ENCODE measurements at regions not wholly inside any gene's neighbourhood (a gene's known extent, or its start where the extent isn't known, plus 50 kb on each side); places are given as distances from the start of the nearest gene placed in this dataset.
A peak's percentile ranks its signal among the peaks of the same experiment; 100 is the strongest.
"Not testable (repeated sequence)": the region's sequence is repeated elsewhere in the genome, so short reads cannot be mapped to it uniquely, and the experiment has no call there.

GRCh38 chr2:63678085-63678484 lies 89.3 kb downstream of the MDH1 start:
- H3K9me3 Mint-ChIP-seq = no peaks in the 10 kb centered on the region
- ATAC-seq = no peak
- H3K4me3 Mint-ChIP-seq = no peak overlapping the region
- no peak for DNase-seq (ENCODE audit: low spot score in 2 of 2)
- no peaks in the 10 kb centered on the region for H3K36me3 Mint-ChIP-seq
- H3K27ac Mint-ChIP-seq = no peak overlapping the region
- no peaks in the 10 kb centered on the region for H3K4me1 Mint-ChIP-seq

DNA sequence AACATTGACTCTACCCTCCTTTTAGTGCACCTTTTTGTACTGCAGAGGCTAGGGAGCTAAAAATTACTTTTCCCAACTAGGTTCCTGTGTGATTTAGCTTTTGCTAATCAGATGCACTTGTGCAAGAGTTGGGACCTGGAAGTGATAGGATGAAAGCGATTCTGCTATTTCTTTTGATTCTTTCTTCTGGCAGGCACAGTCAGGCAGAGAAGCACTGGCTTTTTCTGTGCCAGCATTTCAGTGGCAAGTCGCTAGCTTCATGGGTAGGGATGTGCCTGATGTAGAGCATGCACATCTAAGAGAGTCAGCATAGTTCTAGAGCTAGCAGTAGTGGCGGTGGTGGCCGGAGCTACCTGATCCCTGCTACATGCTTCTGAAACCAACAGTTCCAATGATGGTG lies 89.8 kb downstream of the MDH1 start:
- no peak for ATAC-seq
- Mint-ChIP-seq H3K36me3 (no peaks in the 10 kb centered on the region), H3K4me3 (no peak overlapping the region), H3K4me1 (no peaks in the 10 kb centered on the region), H3K9me3 (no peaks in the 10 kb centered on the region), H3K27ac (no peak overlapping the region)
- DNase-seq (ENCODE audit: low spot score in 2 of 2) = no peak

DNA sequence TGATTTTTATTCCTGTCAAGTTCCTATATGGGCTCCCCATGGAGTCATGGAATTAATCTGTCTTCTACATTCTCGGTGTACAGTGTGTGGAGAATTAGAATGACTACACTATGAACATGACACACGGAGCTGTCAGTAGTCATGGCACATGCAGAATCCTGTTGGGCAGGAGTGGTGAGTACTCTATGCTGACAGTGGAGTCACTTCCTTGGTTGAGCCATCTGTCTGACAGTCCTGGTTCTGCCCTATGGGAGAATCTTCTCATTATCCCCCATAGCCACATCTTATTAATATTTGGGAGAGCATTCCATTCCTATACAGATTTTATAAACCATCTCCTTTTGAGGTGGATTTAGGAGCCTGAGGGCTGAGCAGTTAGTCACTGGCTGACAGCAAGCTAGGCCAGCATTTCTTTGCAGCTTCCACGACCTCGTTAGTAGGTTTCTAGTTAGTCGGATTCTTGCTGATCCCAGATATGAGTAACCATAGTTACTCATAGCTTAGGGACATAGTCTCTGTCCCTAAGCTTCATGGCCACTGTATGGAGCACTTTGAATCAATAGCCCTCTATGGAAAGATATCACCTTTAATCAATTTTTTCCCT lies 90.6 kb downstream of the MDH1 start:
- Mint-ChIP-seq H3K4me1 (no peaks in the 10 kb centered on the region), H3K36me3 (no peaks in the 10 kb centered on the region), H3K9me3 (no peaks in the 10 kb centered on the region), H3K4me3 (no peak overlapping the region), H3K27ac (no peak overlapping the region)
- no peak for ATAC-seq
- DNase-seq (ENCODE audit: low spot score in 2 of 2) = no peak

GRCh38 chr2:63680455-63680854 lies 91.7 kb downstream of the MDH1 start:
- ATAC-seq = no peak
- Mint-ChIP-seq H3K4me1 (no peaks in the 10 kb centered on the region), H3K36me3 (no peaks in the 10 kb centered on the region), H3K9me3 (no peaks in the 10 kb centered on the region), H3K4me3 (no peak overlapping the region), H3K27ac (no peak overlapping the region)
- no peak for DNase-seq (ENCODE audit: low spot score in 2 of 2)

GRCh38 chr2:63681896-63682295 lies 93.1 kb downstream of the MDH1 start:
- DNase-seq (ENCODE audit: low spot score in 2 of 2) = no peak
- Mint-ChIP-seq H3K9me3 (no peaks in the 10 kb centered on the region), H3K4me3 (no peak overlapping the region), H3K36me3 (no peaks in the 10 kb centered on the region), H3K4me1 (no peaks in the 10 kb centered on the region), H3K27ac (no peak overlapping the region)
- no peak for ATAC-seq

- DNase-seq (ENCODE audit: low spot score in 2 of 2) = no peak
- H3K9me3 Mint-ChIP-seq = no peaks in the 10 kb centered on the region
- no peak overlapping the region for H3K4me3 Mint-ChIP-seq
- no peak overlapping the region for H3K27ac Mint-ChIP-seq
- no peaks in the 10 kb centered on the region for H3K4me1 Mint-ChIP-seq
- ATAC-seq = no peak
- no peaks in the 10 kb centered on the region for H3K36me3 Mint-ChIP-seq
Observed at GRCh38 chr2:63692002-63692606, 103.3 kb downstream of the MDH1 start.

- no peak overlapping the region for H3K27ac Mint-ChIP-seq
- no peak for ATAC-seq
- no peaks in the 10 kb centered on the region for H3K36me3 Mint-ChIP-seq
- no peak overlapping the region for H3K4me3 Mint-ChIP-seq
- H3K9me3 Mint-ChIP-seq = no peaks in the 10 kb centered on the region
- H3K4me1 Mint-ChIP-seq = no peaks in the 10 kb centered on the region
- DNase-seq (ENCODE audit: low spot score in 2 of 2) = no peak
Observed at GRCh38 chr2:63695583-63695982, 106.8 kb downstream of the MDH1 start.

DNA sequence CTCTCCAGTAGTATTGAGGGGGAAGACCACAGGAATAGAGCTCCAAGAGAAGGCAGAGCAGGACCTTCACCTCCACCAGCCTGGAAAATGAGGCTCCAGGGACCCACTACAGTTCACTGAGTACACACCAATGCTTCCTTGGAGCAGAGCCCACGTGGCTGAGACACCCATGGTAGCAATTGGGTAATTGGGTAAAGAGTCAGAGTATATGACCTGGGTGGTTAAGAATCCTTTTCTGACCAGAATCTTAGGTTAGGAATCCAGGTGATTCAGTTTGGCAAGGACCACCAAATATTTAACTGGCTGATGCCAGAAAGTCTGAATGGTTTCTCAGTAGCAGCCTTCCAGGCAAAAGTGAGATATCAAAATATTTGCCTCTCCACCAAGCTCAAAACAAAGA lies 107.7 kb downstream of the MDH1 start:
- no peak for DNase-seq (ENCODE audit: low spot score in 2 of 2)
- H3K27ac Mint-ChIP-seq = no peak overlapping the region
- H3K36me3 Mint-ChIP-seq = no peaks in the 10 kb centered on the region
- no peaks in the 10 kb centered on the region for H3K4me1 Mint-ChIP-seq
- H3K9me3 Mint-ChIP-seq = no peaks in the 10 kb centered on the region
- H3K4me3 Mint-ChIP-seq = no peak overlapping the region
- no peak for ATAC-seq

GRCh38 chr2:63697160-63697559 lies 108.4 kb downstream of the MDH1 start:
- no peak overlapping the region for H3K27ac Mint-ChIP-seq
- no peak for ATAC-seq
- DNase-seq (ENCODE audit: low spot score in 2 of 2) = no peak

DNA sequence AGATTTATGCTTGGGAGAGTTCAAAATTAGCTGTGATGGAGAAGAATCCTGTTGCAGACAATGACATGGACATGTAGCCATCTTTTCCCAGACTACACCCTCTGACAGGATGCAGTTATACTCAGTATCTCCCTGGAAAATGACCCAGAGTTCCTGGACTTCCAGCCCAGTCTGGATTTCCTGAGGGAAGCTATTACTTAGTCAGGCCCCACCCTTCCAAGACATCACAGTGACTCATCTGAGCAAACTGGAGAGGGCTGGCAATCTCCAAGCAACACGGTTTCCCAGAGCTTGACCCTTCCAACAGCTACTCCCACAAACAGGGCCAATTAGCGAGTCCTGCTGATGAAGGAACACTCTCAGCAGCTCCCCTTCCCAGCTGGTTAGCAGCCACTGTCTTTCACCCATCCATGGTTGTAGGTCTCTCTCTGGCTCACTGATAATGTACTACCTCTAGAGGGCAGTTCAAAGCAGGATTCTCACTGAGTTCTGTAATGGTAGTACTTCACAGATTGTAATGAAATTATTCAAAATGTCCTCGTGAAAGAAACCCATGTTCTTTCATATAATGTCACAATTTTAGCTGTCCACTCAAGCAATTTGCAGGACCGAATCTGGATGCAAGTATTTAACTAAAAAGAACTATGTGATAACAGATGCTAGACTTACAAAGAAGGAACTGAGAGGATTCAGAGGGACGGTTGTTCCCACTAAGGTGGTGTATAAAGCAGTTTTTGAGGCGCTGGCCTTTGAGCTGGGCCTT lies 110.2 kb downstream of the MDH1 start:
- Mint-ChIP-seq H3K27ac (no peak overlapping the region), H3K9me3 (no peaks in the 10 kb centered on the region), H3K36me3 (no peaks in the 10 kb centered on the region), H3K4me3 (no peak overlapping the region), H3K4me1 (no peaks in the 10 kb centered on the region)
- no peak for DNase-seq (ENCODE audit: low spot score in 2 of 2)
- peak; percentile 76 for ATAC-seq

More at GRCh38 chr2:63697160-63697559, 108.4 kb downstream of the MDH1 start:
- H3K4me1 Mint-ChIP-seq = no peaks in the 10 kb centered on the region
- H3K36me3 Mint-ChIP-seq = no peaks in the 10 kb centered on the region
- no peak overlapping the region for H3K4me3 Mint-ChIP-seq
- no peaks in the 10 kb centered on the region for H3K9me3 Mint-ChIP-seq

DNA sequence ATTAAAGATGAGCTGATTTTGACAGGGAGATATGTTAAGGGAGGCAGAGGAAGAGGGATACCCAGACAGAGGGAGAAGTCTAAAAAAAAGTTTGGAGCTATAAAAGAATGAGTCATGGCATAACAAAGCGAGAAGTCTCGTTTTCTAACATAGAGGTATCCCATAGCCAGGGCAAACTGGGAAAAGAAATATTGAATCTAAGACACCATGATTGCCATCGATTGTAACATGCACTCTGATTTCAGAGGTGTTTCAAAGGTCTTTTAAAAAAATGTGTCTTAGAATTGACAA lies 110.7 kb downstream of the MDH1 start:
- Mint-ChIP-seq H3K27ac (no peak overlapping the region), H3K4me1 (no peaks in the 10 kb centered on the region), H3K36me3 (no peaks in the 10 kb centered on the region), H3K4me3 (no peak overlapping the region), H3K9me3 (no peaks in the 10 kb centered on the region)
- ATAC-seq (no peak), DNase-seq (ENCODE audit: low spot score in 2 of 2) (no peak)

DNA sequence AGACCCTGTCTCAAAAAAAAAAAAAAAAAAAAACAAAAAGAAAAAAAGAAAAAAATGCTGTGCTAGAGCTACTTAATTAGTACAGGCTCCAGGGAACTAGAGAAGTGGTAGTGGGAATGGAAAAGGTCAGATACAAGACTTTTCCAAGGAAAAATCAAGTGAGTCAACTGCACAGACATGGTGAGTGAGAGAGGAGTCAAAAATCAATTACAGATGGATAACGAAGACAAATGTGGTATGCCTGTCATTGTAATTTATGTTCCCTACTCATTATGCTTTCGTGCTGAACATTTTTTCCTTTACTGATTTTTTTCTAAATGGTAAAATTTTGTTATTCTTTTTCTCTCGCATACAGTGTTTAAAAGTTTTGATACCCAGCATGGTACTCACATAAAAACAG lies 111.5 kb downstream of the MDH1 start:
- DNase-seq (ENCODE audit: low spot score in 2 of 2) = no peak
- Mint-ChIP-seq H3K4me3 (no peak overlapping the region), H3K4me1 (no peaks in the 10 kb centered on the region), H3K27ac (no peak overlapping the region), H3K9me3 (no peaks in the 10 kb centered on the region), H3K36me3 (no peaks in the 10 kb centered on the region)
- no peak for ATAC-seq

DNA sequence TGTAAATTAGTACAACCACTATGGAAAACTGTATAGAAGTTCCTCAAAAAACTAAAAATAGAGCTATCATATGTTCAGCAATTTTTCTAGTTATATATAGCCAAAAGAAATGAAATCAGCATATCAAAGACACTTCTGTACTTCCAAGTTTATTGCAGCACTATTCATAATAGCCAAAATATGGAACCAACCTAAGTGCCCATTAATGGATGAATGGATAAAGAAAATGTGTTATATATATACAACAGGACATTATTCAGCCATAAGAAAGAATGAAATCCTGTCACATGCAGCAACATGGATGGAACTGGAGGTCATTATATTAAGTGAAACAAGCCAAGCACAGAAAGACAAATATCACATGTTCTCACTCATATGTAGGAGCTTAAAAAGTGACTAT lies 112.6 kb downstream of the MDH1 start:
- Mint-ChIP-seq H3K9me3 (no peaks in the 10 kb centered on the region), H3K27ac (no peak overlapping the region)

GRCh38 chr2:63706084-63706483 lies 117.3 kb downstream of the MDH1 start:
- not testable (repeated sequence) for H3K9me3 Mint-ChIP-seq

More for the DNA sequence above, 112.6 kb downstream of the MDH1 start:
- ATAC-seq (no peak), DNase-seq (ENCODE audit: low spot score in 2 of 2) (no peak)
- Mint-ChIP-seq H3K36me3 (no peaks in the 10 kb centered on the region), H3K4me3 (no peak overlapping the region), H3K4me1 (no peaks in the 10 kb centered on the region)

DNA sequence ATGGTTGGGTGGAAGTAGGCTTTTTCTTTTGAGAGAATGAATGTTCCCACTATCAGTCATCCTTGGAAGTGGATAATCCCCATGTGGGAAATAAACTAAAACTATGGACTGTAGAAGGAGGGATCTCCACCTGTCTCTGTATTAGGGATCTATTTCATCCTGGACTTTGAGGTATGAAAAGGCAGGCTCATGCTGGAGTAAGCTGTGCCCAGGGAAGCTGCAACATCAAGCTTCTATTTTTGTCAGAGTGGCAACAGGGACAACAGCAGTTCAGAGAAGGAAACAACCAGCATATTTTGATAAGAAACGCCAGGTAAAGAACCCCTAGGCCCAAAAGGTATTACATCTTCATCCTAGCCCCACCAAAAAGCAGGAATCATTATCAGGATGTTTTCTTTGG lies 122.0 kb downstream of the MDH1 start:
- DNase-seq (ENCODE audit: low spot score in 2 of 2) (no peak), ATAC-seq (no peak)
- H3K27ac Mint-ChIP-seq = no peak overlapping the region
- no peaks in the 10 kb centered on the region for H3K4me1 Mint-ChIP-seq
- H3K36me3 Mint-ChIP-seq = no peaks in the 10 kb centered on the region
- no peak overlapping the region for H3K4me3 Mint-ChIP-seq
- H3K9me3 Mint-ChIP-seq = no peaks in the 10 kb centered on the region

More at GRCh38 chr2:63706084-63706483, 117.3 kb downstream of the MDH1 start:
- ATAC-seq; DNase-seq (ENCODE audit: low spot score in 2 of 2); H3K27ac Mint-ChIP-seq; H3K4me3 Mint-ChIP-seq; H3K36me3 Mint-ChIP-seq; H3K4me1 Mint-ChIP-seq: not testable (repeated sequence)

DNA sequence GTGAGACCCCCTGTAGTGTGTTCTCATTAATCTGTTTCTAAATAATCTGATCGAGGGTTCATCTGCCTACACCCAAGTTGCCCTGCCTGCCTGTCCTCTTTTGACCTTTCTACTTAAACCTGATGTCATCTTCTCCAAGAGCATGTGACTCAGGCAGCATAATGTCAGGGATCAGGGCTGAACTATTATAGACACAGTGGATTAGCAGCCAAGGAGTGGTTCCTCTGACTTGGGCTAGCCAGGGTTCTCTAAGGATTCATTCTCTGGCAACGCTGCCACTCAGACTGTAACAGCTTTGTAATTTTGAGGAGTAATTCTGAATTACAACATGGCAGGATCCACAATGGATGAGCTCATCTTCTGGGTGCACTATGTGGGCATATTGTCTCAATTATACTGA lies 124.0 kb downstream of the MDH1 start:
- DNase-seq (ENCODE audit: low spot score in 2 of 2) (no peak), ATAC-seq (no peak)
- Mint-ChIP-seq H3K27ac (no peak overlapping the region), H3K4me3 (no peak overlapping the region), H3K9me3 (no peaks in the 10 kb centered on the region), H3K36me3 (no peaks in the 10 kb centered on the region), H3K4me1 (no peaks in the 10 kb centered on the region)

Measured in stimulated activated effector memory CD8-positive, alpha-beta T cell treated with anti-CD3 and anti-CD28 coated beads, Interleukin-12 subunit alpha, Interleukin-12 subunit beta, amount 100 ng/mL, for 72 hours (primary cell).